ENCODE measurements at regions not wholly inside any gene's neighbourhood (a gene's known extent, or its start where the extent isn't known, plus 50 kb on each side); places are given as distances from the start of the nearest gene placed in this dataset.
"Not testable (repeated sequence)": the region's sequence is repeated elsewhere in the genome, so short reads cannot be mapped to it uniquely, and the experiment has no call there.

DNA sequence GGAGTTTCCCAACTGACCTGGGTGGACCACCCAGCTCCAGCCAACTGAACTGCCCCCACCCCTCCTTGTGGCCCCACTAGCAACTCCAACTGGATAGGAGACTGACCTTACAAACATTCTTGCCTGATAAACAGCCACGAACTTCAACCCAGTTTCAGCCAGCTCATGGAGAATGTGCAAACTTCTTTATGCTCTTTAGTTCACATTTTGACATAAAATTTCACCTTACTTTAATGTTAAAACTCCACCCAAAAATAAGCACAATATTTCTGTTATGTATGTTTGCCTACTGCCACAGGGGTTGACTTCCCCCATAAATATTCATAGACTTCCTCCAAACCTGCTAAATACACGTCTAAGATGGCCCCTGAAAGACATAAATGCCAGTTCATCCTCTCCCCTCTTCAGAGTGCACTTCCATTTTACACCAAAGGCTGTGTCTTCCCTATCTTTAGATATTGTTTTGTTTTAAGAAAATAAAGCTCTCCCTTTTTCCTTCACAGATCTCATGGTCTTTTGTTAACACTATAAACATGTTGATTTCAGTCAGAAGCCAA is 643.7 kb downstream of the EPM2A start:
- WGBS, 2 donors (ENCODE audit: low coverage in 1 of 2) = 85 to 93% methylated on average over 2 of the region's 2 CpGs
- peaks cover 0 to under 1% (median 0%) of the 10 kb centered on the region in 3 donors for H3K9me3 ChIP-seq
- no peak for ATAC-seq
- no peaks in the 10 kb centered on the region for H3K27me3 ChIP-seq
- no peak overlapping the region for H3K27ac ChIP-seq
- no peaks in the 10 kb centered on the region for H3K4me1 ChIP-seq
- TF ChIP-seq, protein P1, sequence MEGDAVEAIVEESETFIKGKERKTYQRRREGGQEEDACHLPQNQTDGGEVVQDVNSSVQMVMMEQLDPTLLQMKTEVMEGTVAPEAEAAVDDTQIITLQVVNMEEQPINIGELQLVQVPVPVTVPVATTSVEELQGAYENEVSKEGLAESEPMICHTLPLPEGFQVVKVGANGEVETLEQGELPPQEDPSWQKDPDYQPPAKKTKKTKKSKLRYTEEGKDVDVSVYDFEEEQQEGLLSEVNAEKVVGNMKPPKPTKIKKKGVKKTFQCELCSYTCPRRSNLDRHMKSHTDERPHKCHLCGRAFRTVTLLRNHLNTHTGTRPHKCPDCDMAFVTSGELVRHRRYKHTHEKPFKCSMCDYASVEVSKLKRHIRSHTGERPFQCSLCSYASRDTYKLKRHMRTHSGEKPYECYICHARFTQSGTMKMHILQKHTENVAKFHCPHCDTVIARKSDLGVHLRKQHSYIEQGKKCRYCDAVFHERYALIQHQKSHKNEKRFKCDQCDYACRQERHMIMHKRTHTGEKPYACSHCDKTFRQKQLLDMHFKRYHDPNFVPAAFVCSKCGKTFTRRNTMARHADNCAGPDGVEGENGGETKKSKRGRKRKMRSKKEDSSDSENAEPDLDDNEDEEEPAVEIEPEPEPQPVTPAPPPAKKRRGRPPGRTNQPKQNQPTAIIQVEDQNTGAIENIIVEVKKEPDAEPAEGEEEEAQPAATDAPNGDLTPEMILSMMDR (IDR thresholded peaks at IDR 0.05) = no peak
- no peak for TF ChIP-seq POLR2A (IDR thresholded peaks at IDR 0.05)
- no peak for TF ChIP-seq EP300 (IDR thresholded peaks at IDR 0.05)
- TF ChIP-seq POLR2AphosphoS5 (IDR thresholded peaks at IDR 0.05) = no peak
- H3K36me3 ChIP-seq = no peaks in the 10 kb centered on the region
- no peak overlapping the region for H3K4me3 ChIP-seq

DNA sequence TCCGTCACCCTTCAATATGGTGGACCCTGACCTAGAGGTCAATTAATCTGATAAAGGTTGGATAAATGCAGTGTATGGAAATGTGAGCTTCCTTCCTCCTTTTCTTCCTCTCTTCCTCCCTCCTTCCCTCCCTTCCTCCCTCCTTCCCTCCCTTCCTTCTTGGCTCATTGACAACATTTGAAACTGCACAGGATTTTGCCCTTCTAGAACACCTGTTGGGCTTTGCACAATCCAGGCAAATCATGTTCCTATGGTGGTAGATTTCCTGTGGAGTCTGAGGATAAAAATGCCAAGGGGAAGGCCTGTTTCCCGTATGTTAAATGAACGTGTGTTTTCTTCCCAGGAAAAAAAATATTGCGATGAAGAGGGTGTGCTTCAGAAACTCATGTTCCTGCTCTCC is 642.8 kb downstream of the EPM2A start:
- peaks cover 0 to 10% (median 0%) of the 10 kb centered on the region in 3 donors for H3K9me3 ChIP-seq
- TF ChIP-seq POLR2A (IDR thresholded peaks at IDR 0.05) = no peak
- no peak for TF ChIP-seq EP300 (IDR thresholded peaks at IDR 0.05)
- no peak for TF ChIP-seq POLR2AphosphoS5 (IDR thresholded peaks at IDR 0.05)
- TF ChIP-seq, protein P1 (IDR thresholded peaks at IDR 0.05) = no peak
- H3K27ac ChIP-seq = no peak overlapping the region
- 60% methylated on average over 3 to 4 of the region's 4 CpGs for WGBS, 2 donors (ENCODE audit: low coverage in 1 of 2)
- H3K4me1 ChIP-seq = no peaks in the 10 kb centered on the region
- no peaks in the 10 kb centered on the region for H3K36me3 ChIP-seq
- no peak overlapping the region for H3K4me3 ChIP-seq
- ATAC-seq = no peak
- H3K27me3 ChIP-seq = no peaks in the 10 kb centered on the region

DNA sequence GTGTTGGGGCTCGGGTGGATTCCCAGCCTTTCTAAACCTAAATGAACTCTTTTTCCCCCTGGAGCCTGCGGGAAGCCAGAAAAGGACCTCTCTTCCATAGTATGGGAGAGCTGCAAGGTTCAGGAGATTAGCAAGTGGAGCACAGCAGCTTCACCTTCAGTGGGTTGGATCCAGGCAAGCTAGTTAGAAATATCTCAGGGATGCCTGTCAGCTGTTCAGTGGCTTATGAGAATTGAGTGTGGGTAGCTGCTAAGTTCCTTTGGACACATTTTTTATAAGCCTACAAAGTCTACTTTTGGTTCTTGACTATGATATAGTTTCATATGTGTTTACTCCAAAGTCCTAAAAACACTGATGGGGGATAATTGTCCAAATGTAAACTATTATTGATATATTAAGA is 642.1 kb downstream of the EPM2A start:
- TF ChIP-seq EP300 (IDR thresholded peaks at IDR 0.05) (no peak), POLR2AphosphoS5 (IDR thresholded peaks at IDR 0.05) (no peak)
- ATAC-seq = no peak

DNA sequence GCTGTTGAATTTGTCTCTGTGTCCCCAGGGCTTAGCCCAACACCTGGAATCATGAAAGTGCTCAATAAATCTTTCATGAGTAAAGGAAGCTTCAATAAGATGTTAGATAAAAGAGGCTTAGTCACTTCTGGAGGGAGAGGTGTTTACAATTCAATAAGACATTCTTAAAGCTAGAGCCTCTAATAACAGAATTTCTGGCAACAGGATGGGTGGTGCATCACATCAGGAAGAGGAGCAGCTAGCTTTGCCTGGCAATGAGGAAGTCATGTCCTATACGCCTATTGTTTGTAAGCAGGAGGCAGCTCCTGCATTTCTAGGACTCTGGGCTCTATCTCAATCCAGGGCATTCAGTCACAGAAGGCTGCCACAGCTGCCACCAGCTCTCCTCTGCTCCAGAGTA is 638.5 kb downstream of the EPM2A start:
- H3K36me3 ChIP-seq = no peaks in the 10 kb centered on the region
- H3K27ac ChIP-seq = no peak overlapping the region
- H3K4me3 ChIP-seq = no peak overlapping the region
- H3K4me1 ChIP-seq = no peaks in the 10 kb centered on the region
- H3K27me3 ChIP-seq = no peaks in the 10 kb centered on the region
- ATAC-seq = no peak
- 71 to 100% methylated on average over 1 of the region's 1 CpG for WGBS, 2 donors (ENCODE audit: low coverage in 1 of 2)
- TF ChIP-seq, protein P1 (IDR thresholded peaks at IDR 0.05) = no peak
- TF ChIP-seq POLR2AphosphoS5 (IDR thresholded peaks at IDR 0.05) (no peak), POLR2A (IDR thresholded peaks at IDR 0.05) (no peak), EP300 (IDR thresholded peaks at IDR 0.05) (no peak)
- H3K9me3 ChIP-seq = peaks cover 0 to 22% (median 0%) of the 10 kb centered on the region in 3 donors

More for the DNA sequence above, 642.1 kb downstream of the EPM2A start:
- WGBS, 2 donors (ENCODE audit: low coverage in 1 of 2) = 71 to 100% methylated on average over 1 of the region's 2 CpGs
- Histone ChIP-seq H3K9me3 (peaks cover 0 to 16% (median 0%) of the 10 kb centered on the region in 3 donors), H3K27ac (no peak overlapping the region), H3K4me1 (no peaks in the 10 kb centered on the region), H3K36me3 (no peaks in the 10 kb centered on the region), H3K4me3 (no peak overlapping the region), H3K27me3 (no peaks in the 10 kb centered on the region)

DNA sequence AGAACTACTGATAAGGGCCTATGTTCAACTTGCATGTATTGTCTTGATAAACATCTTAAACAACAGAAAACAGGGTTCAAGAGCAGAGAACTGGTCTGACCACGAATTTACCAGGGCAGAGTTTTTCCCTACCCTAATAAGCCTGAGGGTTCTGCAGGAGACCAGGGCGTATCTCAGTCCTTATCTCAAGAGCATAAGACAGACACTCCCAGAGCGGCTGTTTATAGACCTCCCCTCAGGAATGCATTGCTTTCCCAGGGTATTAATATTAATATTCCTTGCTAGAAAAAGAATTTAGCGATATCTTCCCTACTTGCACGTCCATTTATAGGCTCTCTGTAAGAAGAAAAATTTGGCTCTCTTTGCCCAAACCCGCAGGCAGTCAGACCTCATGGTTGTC is 637.2 kb downstream of the EPM2A start:
- H3K27ac ChIP-seq, H3K4me1 ChIP-seq, H3K27me3 ChIP-seq, ATAC-seq, H3K36me3 ChIP-seq, H3K4me3 ChIP-seq: not testable (repeated sequence)
- WGBS, 2 donors (ENCODE audit: low coverage in 1 of 2) = 74 to 85% methylated on average over 4 to 6 of the region's 6 CpGs
- peaks cover 0 to 22% (median 0%) of the 10 kb centered on the region in 3 donors for H3K9me3 ChIP-seq

DNA sequence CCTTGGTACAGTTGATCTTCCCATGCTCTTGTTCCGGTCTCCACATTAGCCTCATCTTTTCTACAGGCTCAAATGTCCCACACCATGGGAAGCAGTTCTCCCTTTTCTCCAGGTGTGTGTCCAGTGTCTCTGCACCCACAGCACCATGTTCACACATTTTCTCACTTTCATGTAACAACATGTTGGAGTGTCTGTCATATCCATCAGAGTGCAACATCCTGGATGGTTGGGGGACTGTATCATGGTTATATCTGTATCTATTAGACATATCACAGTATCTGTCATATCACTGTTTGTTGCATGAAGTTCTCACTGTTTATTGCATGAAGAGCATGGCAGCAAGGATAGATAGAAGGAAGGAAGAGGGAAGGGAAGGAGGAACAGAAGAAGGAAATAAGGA is 635.6 kb downstream of the EPM2A start:
- no peaks in the 10 kb centered on the region for H3K27me3 ChIP-seq
- no peaks in the 10 kb centered on the region for H3K36me3 ChIP-seq
- no peaks in the 10 kb centered on the region for H3K4me1 ChIP-seq
- no peak for ATAC-seq
- TF ChIP-seq POLR2AphosphoS5 (IDR thresholded peaks at IDR 0.05) = no peak
- TF ChIP-seq POLR2A (IDR thresholded peaks at IDR 0.05) = no peak
- TF ChIP-seq, protein P1 (IDR thresholded peaks at IDR 0.05) = no peak
- TF ChIP-seq EP300 (IDR thresholded peaks at IDR 0.05) = no peak
- no peak overlapping the region for H3K4me3 ChIP-seq
- no peak overlapping the region for H3K27ac ChIP-seq
- H3K9me3 ChIP-seq = peaks cover 0 to 22% (median 0%) of the 10 kb centered on the region in 3 donors
- 92 to 100% methylated on average over 1 of the region's 1 CpG for WGBS, 2 donors (ENCODE audit: low coverage in 1 of 2)

All from gastroesophageal sphincter (tissue), 4 donors.